ENCODE measurements at regions not wholly inside any gene's neighbourhood (a gene's known extent, or its start where the extent isn't known, plus 50 kb on each side); places are given as distances from the start of the nearest gene placed in this dataset.
"Not testable (repeated sequence)": the region's sequence is repeated elsewhere in the genome, so short reads cannot be mapped to it uniquely, and the experiment has no call there.

- DNase-seq: no peak
Measured at GRCh38 chr11:127800989-127801688, 786.2 kb downstream of the ETS1 start.

- no peak for DNase-seq
Measured at GRCh38 chr11:127795326-127795725, 792.0 kb downstream of the ETS1 start.

- DNase-seq: no peak
Measured at GRCh38 chr11:127791844-127792243, 791.3 kb upstream of the KIRREL3 start.

- no peak for DNase-seq
Measured at GRCh38 chr11:127790592-127790991, 790.0 kb upstream of the KIRREL3 start.

- no peak for DNase-seq
Measured at GRCh38 chr11:127789927-127790326, 789.4 kb upstream of the KIRREL3 start.

GRCh38 chr11:127772938-127773337 is 772.4 kb upstream of the KIRREL3 start:
- DNase-seq: not testable (repeated sequence)

- DNase-seq: not testable (repeated sequence)
Measured at GRCh38 chr11:127768931-127769330, 768.4 kb upstream of the KIRREL3 start.

GRCh38 chr11:127766734-127767133 is 766.2 kb upstream of the KIRREL3 start:
- DNase-seq: no peak

GRCh38 chr11:127738771-127739286 is 738.3 kb upstream of the KIRREL3 start:
- no peak for DNase-seq

GRCh38 chr11:127737499-127737898 is 736.9 kb upstream of the KIRREL3 start:
- DNase-seq: no peak

GRCh38 chr11:127733552-127733951 is 733.0 kb upstream of the KIRREL3 start:
- no peak for DNase-seq

- no peak for DNase-seq
Measured at GRCh38 chr11:127726367-127726766, 725.8 kb upstream of the KIRREL3 start.

- DNase-seq: no peak
Measured at GRCh38 chr11:127723714-127724113, 723.1 kb upstream of the KIRREL3 start.

GRCh38 chr11:127713226-127713625 is 712.7 kb upstream of the KIRREL3 start:
- DNase-seq: no peak

- no peak for DNase-seq
Measured at GRCh38 chr11:127711748-127712147, 711.2 kb upstream of the KIRREL3 start.

GRCh38 chr11:127710831-127711230 is 710.3 kb upstream of the KIRREL3 start:
- DNase-seq: no peak

- DNase-seq: no peak
Measured at GRCh38 chr11:127709960-127710359, 709.4 kb upstream of the KIRREL3 start.

GRCh38 chr11:127693686-127694085 is 693.1 kb upstream of the KIRREL3 start:
- DNase-seq: no peak

GRCh38 chr11:127683321-127683720 is 682.8 kb upstream of the KIRREL3 start:
- DNase-seq: no peak

- no peak for DNase-seq
Measured at GRCh38 chr11:127679816-127680545, 679.4 kb upstream of the KIRREL3 start.

- no peak for DNase-seq
Measured at GRCh38 chr11:127678631-127679030, 678.1 kb upstream of the KIRREL3 start.

- DNase-seq: no peak
Measured at GRCh38 chr11:127677660-127678425, 677.3 kb upstream of the KIRREL3 start.

GRCh38 chr11:127675581-127675980 is 675.0 kb upstream of the KIRREL3 start:
- DNase-seq: no peak

- no peak for DNase-seq
Measured at GRCh38 chr11:127674754-127675153, 674.2 kb upstream of the KIRREL3 start.
